ENCODE measurements at regions not wholly inside any gene's neighbourhood (a gene's known extent, or its start where the extent isn't known, plus 50 kb on each side); places are given as distances from the start of the nearest gene placed in this dataset.

- TF ChIP-seq, protein P1, sequence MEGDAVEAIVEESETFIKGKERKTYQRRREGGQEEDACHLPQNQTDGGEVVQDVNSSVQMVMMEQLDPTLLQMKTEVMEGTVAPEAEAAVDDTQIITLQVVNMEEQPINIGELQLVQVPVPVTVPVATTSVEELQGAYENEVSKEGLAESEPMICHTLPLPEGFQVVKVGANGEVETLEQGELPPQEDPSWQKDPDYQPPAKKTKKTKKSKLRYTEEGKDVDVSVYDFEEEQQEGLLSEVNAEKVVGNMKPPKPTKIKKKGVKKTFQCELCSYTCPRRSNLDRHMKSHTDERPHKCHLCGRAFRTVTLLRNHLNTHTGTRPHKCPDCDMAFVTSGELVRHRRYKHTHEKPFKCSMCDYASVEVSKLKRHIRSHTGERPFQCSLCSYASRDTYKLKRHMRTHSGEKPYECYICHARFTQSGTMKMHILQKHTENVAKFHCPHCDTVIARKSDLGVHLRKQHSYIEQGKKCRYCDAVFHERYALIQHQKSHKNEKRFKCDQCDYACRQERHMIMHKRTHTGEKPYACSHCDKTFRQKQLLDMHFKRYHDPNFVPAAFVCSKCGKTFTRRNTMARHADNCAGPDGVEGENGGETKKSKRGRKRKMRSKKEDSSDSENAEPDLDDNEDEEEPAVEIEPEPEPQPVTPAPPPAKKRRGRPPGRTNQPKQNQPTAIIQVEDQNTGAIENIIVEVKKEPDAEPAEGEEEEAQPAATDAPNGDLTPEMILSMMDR (IDR thresholded peaks at IDR 0.05; ENCODE audit: low read depth, low read length): no peak
- H3K36me3 ChIP-seq: no peaks in the 10 kb centered on the region
- H3K9me3 ChIP-seq (ENCODE audit: low read depth): no peaks in the 10 kb centered on the region
- peak; percentile 33 to 75 for DNase-seq (ENCODE audit: low read depth in 1 of 2, low spot score in 1 of 2)
- H3K27ac ChIP-seq: peak overlapping the region; percentile 53
- H3K27me3 ChIP-seq: no peaks in the 10 kb centered on the region
- no peaks in the 10 kb centered on the region for H3K4me1 ChIP-seq (ENCODE audit: low read depth)
- H3K4me3 ChIP-seq: no peak overlapping the region
Measured at GRCh38 chr3:194270627-194271459, 80.3 kb downstream of the CPN2 start.

- no peak overlapping the region for H3K4me3 ChIP-seq
- no peaks in the 10 kb centered on the region for H3K27me3 ChIP-seq
- no peak for DNase-seq (ENCODE audit: low read depth in 1 of 2, low spot score in 1 of 2)
- no peaks in the 10 kb centered on the region for H3K36me3 ChIP-seq
- H3K4me1 ChIP-seq (ENCODE audit: low read depth): no peaks in the 10 kb centered on the region
- TF ChIP-seq, protein P1 (IDR thresholded peaks at IDR 0.05; ENCODE audit: low read depth, low read length): no peak
- peak overlapping the region; percentile 53 for H3K27ac ChIP-seq
- no peaks in the 10 kb centered on the region for H3K9me3 ChIP-seq (ENCODE audit: low read depth)
Measured at GRCh38 chr3:194271460-194272035, 79.6 kb downstream of the CPN2 start.

DNA sequence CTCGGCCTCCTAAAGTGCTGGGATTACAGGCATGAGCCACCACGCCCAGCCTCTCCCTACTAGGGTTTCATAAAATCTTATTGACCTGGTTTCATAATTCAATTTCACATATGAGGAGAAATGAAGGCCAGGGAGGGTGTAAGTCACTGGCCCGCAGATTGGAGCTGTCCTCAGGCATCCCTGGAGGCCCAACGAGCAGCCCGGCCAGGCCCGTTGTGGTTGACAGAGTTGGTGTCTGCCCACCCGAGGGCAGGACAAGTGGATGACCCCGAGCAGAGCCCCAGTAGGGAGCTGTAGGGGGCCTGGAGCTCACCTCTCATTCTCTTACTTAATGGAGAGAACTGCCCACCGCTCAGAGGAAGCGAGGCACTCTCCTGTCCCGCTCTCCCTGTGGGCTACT is 78.9 kb downstream of the CPN2 start:
- no peaks in the 10 kb centered on the region for H3K27me3 ChIP-seq
- no peaks in the 10 kb centered on the region for H3K9me3 ChIP-seq (ENCODE audit: low read depth)
- no peak overlapping the region for H3K4me3 ChIP-seq
- no peaks in the 10 kb centered on the region for H3K36me3 ChIP-seq
- TF ChIP-seq, protein P1 (IDR thresholded peaks at IDR 0.05; ENCODE audit: low read depth, low read length): no peak
- H3K4me1 ChIP-seq (ENCODE audit: low read depth): no peaks in the 10 kb centered on the region
- no peak overlapping the region for H3K27ac ChIP-seq
- DNase-seq (ENCODE audit: low read depth in 1 of 2, low spot score in 1 of 2): no peak

GRCh38 chr3:194272861-194273742 is 78.0 kb downstream of the CPN2 start:
- H3K27ac ChIP-seq: no peak overlapping the region
- no peaks in the 10 kb centered on the region for H3K27me3 ChIP-seq
- DNase-seq (ENCODE audit: low read depth in 1 of 2, low spot score in 1 of 2): no peak
- H3K4me1 ChIP-seq (ENCODE audit: low read depth): peaks cover 5% of the 10 kb centered on the region
- TF ChIP-seq, protein P1 (IDR thresholded peaks at IDR 0.05; ENCODE audit: low read depth, low read length): no peak
- no peak overlapping the region for H3K4me3 ChIP-seq
- H3K36me3 ChIP-seq: no peaks in the 10 kb centered on the region
- H3K9me3 ChIP-seq (ENCODE audit: low read depth): no peaks in the 10 kb centered on the region

DNA sequence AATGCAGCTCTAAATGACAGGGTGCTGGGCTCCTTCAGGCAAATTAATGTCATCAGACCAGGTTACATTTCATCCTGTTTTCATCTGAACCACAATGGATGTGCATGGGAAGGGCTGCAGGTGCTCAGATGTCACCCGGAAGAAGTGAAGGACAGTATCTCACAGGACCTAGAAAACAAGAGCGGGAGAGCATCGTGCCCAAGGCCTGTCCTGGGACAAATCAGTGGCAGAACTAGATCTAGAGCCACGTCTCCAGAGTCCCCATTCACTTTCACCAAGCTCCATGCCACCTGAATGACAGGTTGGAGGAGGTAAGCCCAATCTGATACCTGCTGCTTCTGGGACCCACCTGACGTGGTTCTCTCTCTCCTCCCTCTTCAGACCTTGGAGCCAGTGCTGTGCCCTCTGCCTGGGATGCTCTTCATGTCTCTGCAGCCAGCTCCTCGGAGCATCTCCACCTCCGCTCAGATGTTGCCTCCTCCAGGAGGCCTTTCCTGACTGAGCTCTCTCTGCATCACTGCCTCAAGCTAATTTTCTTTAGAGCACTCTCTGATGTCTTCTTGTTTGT is 77.3 kb downstream of the CPN2 start:
- Histone ChIP-seq H3K4me1 (ENCODE audit: low read depth) (peaks cover 8% of the 10 kb centered on the region), H3K27me3 (no peaks in the 10 kb centered on the region), H3K36me3 (no peaks in the 10 kb centered on the region), H3K4me3 (no peak overlapping the region), H3K9me3 (ENCODE audit: low read depth) (no peaks in the 10 kb centered on the region), H3K27ac (no peak overlapping the region)
- TF ChIP-seq, protein P1 (IDR thresholded peaks at IDR 0.05; ENCODE audit: low read depth, low read length): no peak
- DNase-seq (ENCODE audit: low read depth in 1 of 2, low spot score in 1 of 2): no peak

Data from cardiac muscle cell (in vitro differentiated cells and primary cell).